Activated CD4-positive, alpha-beta memory T cell treated with anti-CD3 and anti-CD28 coated beads for 36 hours (primary cell): ENCODE measurements at regions not wholly inside any gene's neighbourhood (a gene's known extent, or its start where the extent isn't known, plus 50 kb on each side); places are given as distances from the start of the nearest gene placed in this dataset.

ENCODE experiments used
- CTCF ChIA-PET: fragments of 350-600 bp; sonication (Branson Sonifier 250); formaldehyde crosslinking; loops from one replicate; lab custom pipeline; 2021; ENCODE audit warnings: antibody characterized with exemption, inconsistent platforms; lab: Charles Lee
- POLR2A ChIA-PET: fragments of 350-600 bp; sonication (Branson Sonifier 250); formaldehyde crosslinking; loops from one replicate; lab custom pipeline; 2021; ENCODE audit warnings: antibody characterized with exemption; lab: Charles Lee
- DNase-seq: peaks from one replicate; pipeline ENCODE4 v3.0.0-alpha.2; 2020
- H3K27ac Mint-ChIP-seq: one replicate; pipeline ENCODE4 v1.8.0; 2021; ENCODE audit warnings: mixed read lengths
- H3K27me3 Mint-ChIP-seq: one replicate; pipeline ENCODE4 v1.8.0; 2021; ENCODE audit warnings: mixed read lengths
- H3K36me3 Mint-ChIP-seq: one replicate; pipeline ENCODE4 v1.8.0; 2021; ENCODE audit warnings: mixed read lengths
- H3K4me1 Mint-ChIP-seq: one replicate; pipeline ENCODE4 v1.8.0; 2021; ENCODE audit warnings: low read depth, mixed read lengths
- H3K4me3 Mint-ChIP-seq: one replicate; pipeline ENCODE4 v1.8.0; 2021; ENCODE audit warnings: mild to moderate bottlenecking, mixed read lengths
- H3K9me3 Mint-ChIP-seq: one replicate; pipeline ENCODE4 v1.8.0; 2021; ENCODE audit warnings: mixed read lengths
- intact Hi-C: fragments of 100-400 bp; cut with micrococcal nuclease; formaldehyde crosslinking; loops from one replicate; pipeline ENCODE4 v1.15.1; 2023

DNA sequence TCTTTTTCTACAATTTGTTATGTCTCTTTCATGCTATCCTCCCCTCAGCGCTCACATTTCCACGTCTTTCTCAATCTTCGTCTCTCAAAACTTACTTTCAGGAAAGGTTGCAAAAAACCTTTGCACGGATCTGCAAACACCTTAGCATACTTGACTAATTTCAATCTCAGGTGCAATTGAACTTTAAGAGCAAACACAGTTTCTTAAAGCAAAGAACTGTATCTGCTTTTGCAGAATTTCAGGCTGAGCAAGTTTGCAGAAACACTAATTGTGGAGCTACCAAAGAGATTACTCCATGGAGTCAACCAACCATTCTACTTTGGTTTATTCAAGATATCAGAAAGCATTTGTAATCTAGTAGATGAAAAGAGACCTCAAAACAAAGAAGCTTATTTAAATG is 668.2 kb upstream of the MARCKS start:
- H3K27ac Mint-ChIP-seq: no peak overlapping the region
- no peaks in the 10 kb centered on the region for H3K36me3 Mint-ChIP-seq
- CTCF ChIA-PET: no interaction called here
- peaks cover 10% of the 10 kb centered on the region for H3K9me3 Mint-ChIP-seq
- no peak for DNase-seq
- POLR2A ChIA-PET: no interaction called here
- no peaks in the 10 kb centered on the region for H3K4me1 Mint-ChIP-seq
- no peaks in the 10 kb centered on the region for H3K27me3 Mint-ChIP-seq
- H3K4me3 Mint-ChIP-seq: no peak overlapping the region
- intact Hi-C loops: no loop called here

DNA sequence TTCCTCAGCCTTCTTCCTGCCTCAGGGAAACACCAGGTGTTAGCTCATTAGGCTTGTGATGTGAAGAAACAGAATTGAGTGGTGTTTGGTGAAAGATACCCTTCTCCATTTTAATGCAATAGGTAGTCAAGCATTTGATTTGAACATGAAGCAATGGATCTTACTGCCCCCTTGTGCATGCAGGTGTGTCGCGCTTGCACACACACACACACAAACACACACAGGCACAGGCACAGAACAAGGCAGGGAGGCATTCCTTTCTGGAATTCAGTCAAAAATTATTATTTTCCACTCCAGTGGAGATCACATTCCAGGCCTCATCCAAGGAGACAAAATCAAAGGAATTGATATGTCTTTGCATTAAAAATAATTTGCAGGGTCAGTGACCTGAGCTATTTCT is 667.0 kb upstream of the MARCKS start:
- intact Hi-C loops: no loop called here
- no peaks in the 10 kb centered on the region for H3K36me3 Mint-ChIP-seq
- no peaks in the 10 kb centered on the region for H3K27me3 Mint-ChIP-seq
- no peak overlapping the region for H3K4me3 Mint-ChIP-seq
- no peak overlapping the region for H3K27ac Mint-ChIP-seq
- ChIA-PET CTCF (no interaction called here), POLR2A (no interaction called here)
- DNase-seq: no peak
- peaks cover 10% of the 10 kb centered on the region for H3K9me3 Mint-ChIP-seq
- H3K4me1 Mint-ChIP-seq: no peaks in the 10 kb centered on the region

DNA sequence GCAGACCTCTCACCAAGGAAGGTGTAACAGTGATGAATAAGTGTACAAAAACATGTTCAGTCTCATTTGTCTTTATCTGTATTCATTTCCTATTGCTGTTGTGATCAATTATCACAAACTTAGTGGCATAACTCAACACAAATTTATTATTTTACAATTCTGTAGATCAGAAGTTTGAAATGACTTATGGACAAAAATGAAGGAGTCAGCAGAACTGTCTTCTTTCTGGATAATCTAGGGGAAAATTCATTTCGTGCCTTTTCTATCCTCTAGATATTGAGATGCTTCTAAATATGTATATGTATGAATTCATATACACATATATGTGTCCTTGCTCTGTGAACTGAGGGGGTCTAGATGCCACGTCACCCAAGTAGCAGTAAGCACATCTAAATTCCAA is 663.1 kb upstream of the MARCKS start:
- peaks cover 10% of the 10 kb centered on the region for H3K9me3 Mint-ChIP-seq
- intact Hi-C loops: no loop called here
- H3K27me3 Mint-ChIP-seq: no peaks in the 10 kb centered on the region
- no peaks in the 10 kb centered on the region for H3K4me1 Mint-ChIP-seq
- H3K27ac Mint-ChIP-seq: no peak overlapping the region
- DNase-seq: no peak
- CTCF ChIA-PET: no interaction called here
- no peaks in the 10 kb centered on the region for H3K36me3 Mint-ChIP-seq
- no peak overlapping the region for H3K4me3 Mint-ChIP-seq
- POLR2A ChIA-PET: no interaction called here

DNA sequence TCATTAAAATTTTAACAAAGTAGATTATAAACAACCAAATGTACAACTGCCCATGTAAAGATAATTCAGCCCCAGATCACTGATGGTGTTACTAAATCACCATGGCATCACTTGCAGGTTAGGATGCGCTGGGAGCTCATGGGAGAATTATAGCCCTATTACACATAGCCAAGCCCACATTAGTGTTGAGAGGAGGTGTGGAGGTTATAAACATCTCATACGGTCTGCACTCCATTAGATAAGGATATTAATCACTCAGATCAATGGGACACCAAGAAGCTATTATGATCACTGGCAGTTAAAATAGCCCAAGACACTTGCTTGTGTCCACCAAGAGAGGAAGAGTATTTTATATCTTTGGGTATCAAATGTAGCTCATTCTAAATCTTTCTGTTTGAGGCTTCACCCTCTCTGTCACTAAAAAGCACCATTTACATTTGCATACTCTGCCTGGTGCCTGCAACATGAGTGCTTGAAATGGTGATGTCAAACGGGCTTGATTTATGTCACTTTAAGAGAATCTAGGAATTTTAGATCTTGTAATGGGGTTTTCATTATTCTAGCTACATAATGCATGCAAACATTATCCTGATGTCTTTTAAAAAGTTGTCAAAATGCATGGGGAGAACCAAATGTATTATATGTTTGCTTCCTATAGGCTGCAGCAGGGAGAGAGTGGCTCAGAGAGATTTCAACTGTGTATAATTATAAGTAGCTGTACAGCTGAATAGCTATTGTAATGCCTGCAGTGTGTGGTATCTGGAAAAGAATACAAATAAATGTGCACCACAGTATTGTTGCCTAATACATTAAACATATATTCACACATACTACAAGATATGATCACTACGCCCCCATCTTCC is 654.1 kb upstream of the MARCKS start:
- no peaks in the 10 kb centered on the region for H3K4me1 Mint-ChIP-seq
- ChIA-PET CTCF (no interaction called here), POLR2A (no interaction called here)
- no peak overlapping the region for H3K4me3 Mint-ChIP-seq
- H3K36me3 Mint-ChIP-seq: no peaks in the 10 kb centered on the region
- no peaks in the 10 kb centered on the region for H3K9me3 Mint-ChIP-seq
- no peak overlapping the region for H3K27ac Mint-ChIP-seq
- H3K27me3 Mint-ChIP-seq: no peaks in the 10 kb centered on the region
- intact Hi-C loops: no loop called here
- no peak for DNase-seq

DNA sequence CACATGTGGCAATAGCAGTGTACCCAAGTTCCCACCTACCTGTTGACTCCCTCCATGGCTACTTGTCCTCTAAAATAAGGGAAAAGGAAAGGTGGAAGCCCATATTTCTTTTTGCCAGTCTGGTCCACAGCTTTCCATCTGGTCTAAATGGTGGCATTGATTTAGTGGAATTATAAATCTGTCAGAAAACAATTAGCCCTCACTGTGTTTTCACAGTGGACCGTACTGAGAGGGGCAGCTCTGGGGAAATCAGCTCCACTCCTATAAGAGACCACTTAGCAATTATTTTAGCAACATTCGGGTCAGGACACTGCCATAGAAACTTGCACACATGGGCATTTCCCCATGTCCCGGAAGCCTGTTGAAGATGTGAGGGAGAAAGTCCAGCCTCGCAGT is 653.4 kb upstream of the MARCKS start:
- Mint-ChIP-seq H3K9me3 (no peaks in the 10 kb centered on the region), H3K27me3 (no peaks in the 10 kb centered on the region), H3K4me1 (no peaks in the 10 kb centered on the region), H3K27ac (no peak overlapping the region), H3K4me3 (no peak overlapping the region), H3K36me3 (no peaks in the 10 kb centered on the region)
- ChIA-PET POLR2A (no interaction called here), CTCF (no interaction called here)
- intact Hi-C loops: no loop called here
- DNase-seq: no peak

DNA sequence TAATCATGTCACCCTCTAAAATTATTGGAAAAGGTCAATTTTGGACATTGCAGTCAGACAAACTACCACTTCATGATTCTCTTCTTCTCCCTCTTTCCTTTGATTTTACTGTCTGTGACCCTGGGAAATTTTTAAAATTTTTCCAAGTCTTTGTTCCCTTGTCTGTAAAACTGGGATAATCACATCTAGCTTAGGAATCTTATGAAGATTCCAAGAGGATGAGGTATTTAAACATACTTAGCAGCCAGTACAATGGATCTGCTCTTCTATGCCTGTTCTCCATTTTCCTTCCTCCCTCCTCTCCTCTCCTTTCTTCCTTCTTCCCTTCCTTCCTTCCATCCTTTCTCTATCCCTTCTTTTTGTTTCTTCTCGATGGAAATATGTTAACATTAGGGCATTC is 651.6 kb upstream of the MARCKS start:
- H3K27ac Mint-ChIP-seq: no peak overlapping the region
- CTCF ChIA-PET: no interaction called here
- POLR2A ChIA-PET: no interaction called here
- DNase-seq: no peak
- no peaks in the 10 kb centered on the region for H3K36me3 Mint-ChIP-seq
- no peaks in the 10 kb centered on the region for H3K4me1 Mint-ChIP-seq
- intact Hi-C loops: no loop called here
- no peaks in the 10 kb centered on the region for H3K9me3 Mint-ChIP-seq
- no peak overlapping the region for H3K4me3 Mint-ChIP-seq
- H3K27me3 Mint-ChIP-seq: no peaks in the 10 kb centered on the region

DNA sequence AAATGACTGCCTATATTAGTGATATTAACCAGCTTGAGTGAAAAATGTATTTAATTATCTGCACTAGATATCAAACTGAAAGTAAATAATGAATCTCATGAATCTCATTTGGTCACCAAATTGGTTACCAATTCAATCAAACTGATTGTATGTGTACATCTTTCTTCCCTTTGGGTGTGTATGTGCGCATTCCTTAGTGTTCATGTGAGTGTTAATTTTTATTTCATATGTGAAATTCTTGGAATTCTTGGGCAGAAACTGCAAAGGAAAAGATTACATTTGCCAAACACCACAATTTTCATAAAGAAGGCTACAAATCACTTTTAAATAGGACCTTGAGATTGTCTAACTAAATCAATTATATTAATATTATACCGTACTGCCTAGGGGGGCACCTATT is 648.4 kb upstream of the MARCKS start:
- Mint-ChIP-seq H3K36me3 (no peaks in the 10 kb centered on the region), H3K9me3 (no peaks in the 10 kb centered on the region), H3K4me1 (no peaks in the 10 kb centered on the region), H3K27me3 (no peaks in the 10 kb centered on the region), H3K4me3 (no peak overlapping the region), H3K27ac (no peak overlapping the region)
- ChIA-PET POLR2A (no interaction called here), CTCF (no interaction called here)
- intact Hi-C loops: no loop called here
- DNase-seq: no peak

DNA sequence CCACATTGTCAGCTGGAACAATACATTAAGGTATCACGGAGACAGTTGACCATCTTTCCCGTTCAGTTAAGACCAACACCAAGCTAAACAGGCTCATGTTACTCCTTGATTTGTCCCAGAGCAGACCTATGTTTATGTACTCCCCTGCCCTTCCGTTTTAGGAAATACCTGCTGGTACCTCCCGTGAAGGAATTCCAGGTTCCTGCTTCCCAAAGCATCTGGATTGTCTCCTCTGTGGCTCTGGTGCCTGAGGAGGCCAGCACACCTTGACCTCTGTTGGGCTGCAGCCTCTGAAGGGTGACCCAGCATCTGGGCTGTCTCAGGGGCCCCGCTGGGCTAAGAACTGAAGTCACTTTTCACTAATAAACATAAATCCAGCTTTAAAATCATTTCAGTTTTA is 647.8 kb upstream of the MARCKS start:
- Mint-ChIP-seq H3K4me1 (no peaks in the 10 kb centered on the region), H3K9me3 (no peaks in the 10 kb centered on the region)
- POLR2A ChIA-PET: no interaction called here

DNA sequence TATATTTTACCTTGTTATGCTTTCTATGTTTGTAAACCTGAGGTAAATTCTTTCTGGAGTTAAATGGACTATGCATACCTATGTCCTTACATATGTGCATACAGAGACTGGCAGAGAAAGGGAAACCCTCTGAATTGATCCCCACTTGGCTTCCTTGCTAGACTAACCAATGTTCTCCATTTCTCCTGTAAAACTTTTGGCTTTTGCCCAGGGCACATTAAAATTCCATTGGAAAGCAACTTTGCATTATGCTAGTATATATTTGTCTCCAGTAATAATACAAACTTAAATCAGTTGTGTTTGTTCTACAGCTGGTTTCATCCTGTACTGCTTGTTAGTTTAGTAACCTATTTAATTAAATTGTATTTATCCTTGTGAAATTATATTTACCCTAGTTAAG is 646.0 kb upstream of the MARCKS start:
- no peak overlapping the region for H3K27ac Mint-ChIP-seq
- no peak for DNase-seq
- POLR2A ChIA-PET: no interaction called here
- CTCF ChIA-PET: no interaction called here
- intact Hi-C loops: no loop called here
- H3K9me3 Mint-ChIP-seq: no peaks in the 10 kb centered on the region
- H3K27me3 Mint-ChIP-seq: no peaks in the 10 kb centered on the region
- no peak overlapping the region for H3K4me3 Mint-ChIP-seq
- H3K4me1 Mint-ChIP-seq: no peaks in the 10 kb centered on the region
- H3K36me3 Mint-ChIP-seq: no peaks in the 10 kb centered on the region

More for the DNA sequence above, 647.8 kb upstream of the MARCKS start:
- no peaks in the 10 kb centered on the region for H3K36me3 Mint-ChIP-seq
- intact Hi-C loops: no loop called here
- no peak overlapping the region for H3K4me3 Mint-ChIP-seq
- H3K27me3 Mint-ChIP-seq: no peaks in the 10 kb centered on the region
- DNase-seq: no peak
- no peak overlapping the region for H3K27ac Mint-ChIP-seq
- CTCF ChIA-PET: no interaction called here

DNA sequence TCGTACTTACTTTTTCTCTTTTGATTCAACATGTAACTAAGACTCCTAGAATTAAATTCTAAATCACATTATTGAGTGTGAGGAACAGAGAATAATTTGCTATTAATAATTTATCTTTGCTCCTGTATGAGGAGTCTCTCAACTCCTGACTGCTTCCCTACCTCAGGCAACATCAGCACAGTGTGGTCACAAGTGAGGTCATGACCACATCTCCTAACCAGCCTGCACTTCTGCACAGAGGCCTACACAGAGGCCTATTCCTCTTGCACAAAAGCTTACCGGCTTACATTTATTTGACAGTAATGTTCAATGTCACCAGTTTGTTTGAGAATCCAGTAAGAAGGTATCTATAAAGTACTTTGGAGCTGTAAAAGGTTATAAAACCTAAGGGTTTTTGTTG is 637.4 kb upstream of the MARCKS start:
- Mint-ChIP-seq H3K36me3 (no peaks in the 10 kb centered on the region), H3K27ac (no peak overlapping the region), H3K4me1 (no peaks in the 10 kb centered on the region), H3K9me3 (peaks cover 7% of the 10 kb centered on the region), H3K4me3 (no peak overlapping the region), H3K27me3 (no peaks in the 10 kb centered on the region)
- intact Hi-C loops: no loop called here
- DNase-seq: no peak
- ChIA-PET POLR2A (no interaction called here), CTCF (interaction anchor here (0.6 kb wide), 1 partner anchor 378 kb away, joined by 3 read pairs; no protein-coding TSS in a partner anchor)

DNA sequence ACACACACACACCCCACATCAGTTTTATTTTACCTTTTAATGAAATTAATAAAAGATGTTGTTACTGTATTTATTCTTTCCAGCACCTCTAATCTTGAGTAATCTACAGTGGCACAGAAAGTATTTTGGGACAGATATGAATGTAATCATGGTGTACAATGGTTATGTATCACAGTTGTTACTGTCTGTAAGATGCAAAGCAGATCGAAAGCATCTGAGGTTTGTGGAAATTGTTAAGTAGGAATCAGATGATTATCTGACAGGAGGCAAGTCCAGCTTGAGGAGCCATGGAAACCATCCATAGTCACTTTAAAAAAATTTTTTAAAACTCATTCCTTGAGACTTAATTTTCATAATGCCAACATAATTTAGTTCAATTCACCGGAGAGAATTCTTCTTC is 636.3 kb upstream of the MARCKS start:
- Mint-ChIP-seq H3K27me3 (no peaks in the 10 kb centered on the region), H3K9me3 (peaks cover 7% of the 10 kb centered on the region), H3K27ac (no peak overlapping the region), H3K4me1 (no peaks in the 10 kb centered on the region), H3K36me3 (no peaks in the 10 kb centered on the region), H3K4me3 (no peak overlapping the region)
- intact Hi-C loops: no loop called here
- CTCF ChIA-PET: no interaction called here
- POLR2A ChIA-PET: no interaction called here
- DNase-seq: no peak

DNA sequence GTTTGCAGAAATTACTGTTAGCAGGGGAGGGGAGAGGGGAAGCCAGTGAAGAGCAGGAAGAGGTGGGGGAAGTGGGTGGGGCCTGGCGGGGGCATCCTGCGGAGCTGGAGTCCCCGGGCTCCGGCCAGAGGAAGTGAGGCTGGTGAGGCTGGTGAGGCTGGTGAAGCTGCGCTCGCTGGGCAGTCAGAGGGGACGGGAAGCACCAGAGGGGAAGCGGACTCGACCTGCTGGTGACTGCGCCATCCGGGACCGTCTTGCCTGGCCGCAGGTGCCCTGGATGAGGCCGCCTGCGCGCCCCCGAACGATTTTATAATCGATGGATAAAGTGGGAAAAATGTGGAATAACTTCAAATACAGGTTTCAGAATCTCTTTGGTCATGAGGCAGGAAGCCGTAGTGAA is 635.3 kb upstream of the MARCKS start:
- CTCF ChIA-PET: no interaction called here
- Mint-ChIP-seq H3K27ac (no peak overlapping the region), H3K4me3 (no peak overlapping the region), H3K9me3 (peaks cover 6% of the 10 kb centered on the region), H3K4me1 (no peaks in the 10 kb centered on the region), H3K27me3 (no peaks in the 10 kb centered on the region), H3K36me3 (no peaks in the 10 kb centered on the region)
- POLR2A ChIA-PET: no interaction called here
- intact Hi-C loops: no loop called here
- no peak for DNase-seq

DNA sequence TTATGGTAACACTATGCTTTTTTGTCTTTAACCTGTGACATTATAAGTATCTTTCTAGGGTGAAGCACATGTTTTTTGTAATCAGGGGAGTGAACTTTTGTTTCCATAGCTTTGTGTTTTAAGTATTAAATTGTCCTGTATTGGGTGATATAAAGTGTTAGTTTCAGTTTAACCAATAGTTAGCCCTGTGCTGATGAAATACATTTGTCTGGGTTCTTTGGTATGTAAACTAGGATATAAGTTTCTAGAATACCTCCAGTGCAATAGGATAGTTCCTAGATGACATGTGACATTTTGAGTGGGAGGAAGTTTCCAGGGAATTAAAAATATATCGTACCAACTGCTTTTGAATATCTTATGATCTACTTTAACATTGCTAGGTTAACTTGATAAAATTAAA is 611.0 kb upstream of the MARCKS start:
- CTCF ChIA-PET: no interaction called here
- H3K27me3 Mint-ChIP-seq: no peaks in the 10 kb centered on the region

More for the DNA sequence above, 611.0 kb upstream of the MARCKS start:
- Mint-ChIP-seq H3K36me3 (no peaks in the 10 kb centered on the region), H3K4me1 (no peaks in the 10 kb centered on the region), H3K9me3 (peaks cover 3% of the 10 kb centered on the region), H3K27ac (no peak overlapping the region), H3K4me3 (no peak overlapping the region)
- intact Hi-C loops: no loop called here
- POLR2A ChIA-PET: no interaction called here
- DNase-seq: no peak
